H1 (cell line): ENCODE measurements at regions not wholly inside any gene's neighbourhood (a gene's known extent, or its start where the extent isn't known, plus 50 kb on each side); places are given as distances from the start of the nearest gene placed in this dataset.

Experiments used
- CTCF ChIA-PET: fragments of 300-600 bp; sonication (Branson Sonifier 250); formaldehyde crosslinking; loops from one replicate; lab custom pipeline; 2021; ENCODE audit not compliant: partially characterized antibody; lab: Charles Lee
- POLR2A ChIA-PET: fragments of 300-600 bp; sonication (Branson Sonifier 250); formaldehyde crosslinking; loops from one replicate; lab custom pipeline; 2021; ENCODE audit warnings: inconsistent platforms; ENCODE audit not compliant: partially characterized antibody; lab: Charles Lee
- DNase-seq, 2 experiments: peaks; one replicate each; pipeline versions ENCODE4 v3.0.0 to v3.0.0-alpha.2; 2010 to 2022; ENCODE audit warnings: low spot score in 2 of 2, low read depth in 1 of 2, mixed read lengths in 1 of 2
- FAIRE-seq: peaks from 2 replicates; lab custom pipeline; 2011; peaks lifted over from hg19 to GRCh38; lab: Jason Lieb, UNC
- H2AFZ ChIP-seq: 2 replicates; pipeline ENCODE4 v1.8.1; 2012; ENCODE audit warnings: low read length, inconsistent platforms
- H2AK5ac ChIP-seq: 2 replicates; pipeline ENCODE4 v1.6.1; 2013; ENCODE audit warnings: low read depth, low read length
- H2BK120ac ChIP-seq: replicated peaks from 2 replicates; pipeline ENCODE3; 2013; ENCODE audit warnings: low read depth, low read length, inconsistent platforms
- H2BK12ac ChIP-seq: 2 replicates; pipeline ENCODE4 v1.6.1; 2013; ENCODE audit warnings: low read depth, low read length
- H2BK15ac ChIP-seq: 2 replicates; pipeline ENCODE4 v1.6.1; 2013; ENCODE audit warnings: low read length
- H2BK20ac ChIP-seq: 2 replicates; pipeline ENCODE4 v1.6.1; 2013; ENCODE audit warnings: low read length
- H2BK5ac ChIP-seq: 2 replicates; pipeline ENCODE4 v1.6.1; 2013; ENCODE audit warnings: low read depth, low read length
- H3K14ac ChIP-seq: 2 replicates; pipeline ENCODE4 v1.6.1; 2013; ENCODE audit warnings: inconsistent platforms; ENCODE audit not compliant: insufficient read length
- H3K18ac ChIP-seq: 2 replicates; pipeline ENCODE4 v1.6.1; 2013; ENCODE audit warnings: low read length; ENCODE audit errors: extremely low read depth
- H3K23ac ChIP-seq: 2 replicates; pipeline ENCODE4 v1.6.1; 2013; ENCODE audit warnings: inconsistent platforms; ENCODE audit not compliant: insufficient read length
- H3K23me2 ChIP-seq: 2 replicates; pipeline ENCODE4 v1.6.1; 2013; ENCODE audit warnings: low read depth, low read length
- H3K27ac ChIP-seq: 2 replicates; pipeline ENCODE4 v1.6.1; 2011; ENCODE audit warnings: low read depth, low read length, inconsistent platforms
- H3K27me3 ChIP-seq, 4 experiments: replicated peaks in 1 of 4; 1 replicate in 1 of 4; 2 replicates in 3 of 4; pipeline versions ENCODE4 v1.6.1 to v1.8.1; 2011 to 2013; ENCODE audit warnings: low read length in 3 of 4, mild to moderate bottlenecking in 3 of 4, inconsistent platforms in 2 of 4, mixed read lengths in 2 of 4, moderate library complexity in 1 of 4; ENCODE audit not compliant: control insufficient read depth in 3 of 4, insufficient read depth in 3 of 4; ENCODE audit errors: extremely low read depth in 1 of 4
- H3K36me3 ChIP-seq, 4 experiments: 2 replicates each; pipeline versions ENCODE4 v1.6.1 to v1.8.1; 2011 to 2013; ENCODE audit warnings: mild to moderate bottlenecking in 4 of 4, low read length in 3 of 4, moderate library complexity in 2 of 4, control low read depth in 1 of 4, inconsistent platforms in 1 of 4; ENCODE audit not compliant: insufficient read depth in 4 of 4, control insufficient read depth in 2 of 4
- H3K4ac ChIP-seq: replicated peaks from 2 replicates; pipeline ENCODE3; 2013; ENCODE audit warnings: low read length, low read depth, mixed read lengths, inconsistent platforms; ENCODE audit not compliant: insufficient read length
- H3K4me1 ChIP-seq, 4 experiments: replicated peaks in 1 of 4; 1 replicate in 1 of 4; 2 replicates in 3 of 4; pipeline versions ENCODE4 v1.6.1 to v1.8.1; 2011 to 2013; ENCODE audit warnings: low read length in 3 of 4, inconsistent platforms in 2 of 4, mixed read lengths in 1 of 4; ENCODE audit not compliant: insufficient read depth in 4 of 4, control insufficient read depth in 3 of 4
- H3K4me2 ChIP-seq, 2 experiments: 2 replicates each; pipeline versions ENCODE4 v1.6.1 to v1.8.1; 2011 to 2013; ENCODE audit warnings: low read depth in 2 of 2, low read length in 2 of 2, control low read depth in 1 of 2, inconsistent platforms in 1 of 2, mild to moderate bottlenecking in 1 of 2; ENCODE audit not compliant: insufficient read depth in 1 of 2
- H3K4me3 ChIP-seq, 4 experiments: fragments of 200-600, 300-600 bp in 1 of 4; sonication (generic), shearing (Covaris generic), sonication (Bioruptor Twin) in 1 of 4; 2 replicates each; pipeline versions ENCODE4 v1.5.1 to v1.8.1; 2011 to 2016; ENCODE audit warnings: low read length in 4 of 4, low read depth in 3 of 4, control low read depth in 2 of 4, inconsistent platforms in 2 of 4, mild to moderate bottlenecking in 2 of 4, mixed read lengths in 1 of 4, moderate library complexity in 1 of 4; ENCODE audit not compliant: insufficient read depth in 2 of 4; ENCODE audit errors: extremely low read depth in 1 of 4
- H3K56ac ChIP-seq: replicated peaks from 2 replicates; pipeline ENCODE3; 2013; ENCODE audit warnings: low read depth, mild to moderate bottlenecking, mixed read lengths, low read length, inconsistent platforms; ENCODE audit not compliant: insufficient read length
- H3K79me1 ChIP-seq: 2 replicates; pipeline ENCODE4 v1.6.1; 2013; ENCODE audit warnings: low read depth, low read length, control low read depth
- H3K79me2 ChIP-seq, 2 experiments: 2 replicates each; pipeline versions ENCODE4 v1.6.1 to v1.8.1; 2012 to 2013; ENCODE audit warnings: low read length in 2 of 2, mild to moderate bottlenecking in 2 of 2, inconsistent platforms in 1 of 2; ENCODE audit not compliant: insufficient read depth in 2 of 2, control insufficient read depth in 1 of 2
- H3K9ac ChIP-seq, 4 experiments: replicated peaks in 1 of 4; 1 replicate in 1 of 4; 2 replicates in 3 of 4; pipeline versions ENCODE4 v1.6.1 to v1.8.1; 2011 to 2013; ENCODE audit warnings: low read depth in 3 of 4, low read length in 3 of 4, control low read depth in 2 of 4, mild to moderate bottlenecking in 2 of 4, moderate library complexity in 2 of 4, inconsistent platforms in 1 of 4; ENCODE audit errors: extremely low read depth in 1 of 4
- H3K9me3 ChIP-seq, 2 experiments: 2 replicates each; pipeline versions ENCODE4 v1.6.1 to v1.8.1; 2012 to 2013; ENCODE audit warnings: mild to moderate bottlenecking in 2 of 2, moderate library complexity in 2 of 2, control low read depth in 1 of 2, inconsistent platforms in 1 of 2, low read depth in 1 of 2, low read length in 1 of 2, mixed read lengths in 1 of 2; ENCODE audit not compliant: insufficient read depth in 2 of 2
- H4K20me1 ChIP-seq, 2 experiments: replicated peaks in 1 of 2; 2 replicates each; pipeline versions ENCODE3 to v1.8.1; 2011 to 2013; ENCODE audit warnings: inconsistent platforms in 2 of 2, low read length in 2 of 2, mild to moderate bottlenecking in 1 of 2; ENCODE audit not compliant: insufficient read depth in 2 of 2, control insufficient read depth in 1 of 2
- H4K5ac ChIP-seq: 2 replicates; pipeline ENCODE4 v1.6.1; 2013; ENCODE audit warnings: low read length, low read depth, mixed read lengths, inconsistent platforms; ENCODE audit not compliant: insufficient read length
- H4K8ac ChIP-seq: 2 replicates; pipeline ENCODE4 v1.8.0; 2013; ENCODE audit warnings: mild to moderate bottlenecking, moderate library complexity, low read length, inconsistent platforms; ENCODE audit not compliant: insufficient read depth; ENCODE audit errors: extremely low read depth
- H4K91ac ChIP-seq: replicated peaks from 2 replicates; pipeline ENCODE3; 2013; ENCODE audit warnings: low read length, mixed read lengths, inconsistent platforms; ENCODE audit not compliant: insufficient read length
- CBX5 ChIP-seq: fragments of 300-800, 300-1000 bp; sonication (generic); IDR thresholded peaks from 2 replicates; pipeline ENCODE4 v1.7.1; 2016; ENCODE audit warnings: antibody characterized with exemption, low read length, low read depth
- CEBPB ChIP-seq: IDR thresholded peaks from 2 replicates; pipeline ENCODE4 v1.6.1; 2012; ENCODE audit warnings: low read depth, low read length
- CREB1 ChIP-seq: IDR thresholded peaks from 2 replicates; pipeline ENCODE4 v1.6.1; 2012; ENCODE audit warnings: inconsistent platforms
- GABPA ChIP-seq: IDR thresholded peaks from 2 replicates; pipeline ENCODE4 v1.6.1; 2011; ENCODE audit warnings: mild to moderate bottlenecking, low read length, moderate library complexity, borderline replicate concordance; ENCODE audit not compliant: insufficient read depth
- GTF2F1 ChIP-seq: IDR thresholded peaks from 2 replicates; pipeline ENCODE4 v1.6.1; 2012; ENCODE audit warnings: low read depth, low read length, improper control_type of control experiment, borderline replicate concordance
- HDAC6 ChIP-seq: IDR thresholded peaks from one replicate; pipeline ENCODE4 v1.7.1; 2012; ENCODE audit warnings: low read depth, mild to moderate bottlenecking, inconsistent platforms, low read length, moderate library complexity
- KDM1A ChIP-seq: fragments of 200-600, 300-600 bp; sonication (generic); IDR thresholded peaks from 2 replicates; pipeline ENCODE4 v1.7.1; 2016; ENCODE audit warnings: mild to moderate bottlenecking, low read length, borderline replicate concordance
- KDM5A ChIP-seq: fragments of 200-600 bp; IDR thresholded peaks from 2 replicates; pipeline ENCODE4 v1.7.1; 2012; ENCODE audit warnings: mild to moderate bottlenecking, low read length, inconsistent platforms, mixed read lengths
- NANOG ChIP-seq: IDR thresholded peaks from 2 replicates; pipeline ENCODE4 v1.6.1; 2011; ENCODE audit warnings: low read length, low read depth, mild to moderate bottlenecking, inconsistent platforms; ENCODE audit not compliant: insufficient read depth, poor library complexity, severe bottlenecking
- RAD21 ChIP-seq, 2 experiments: IDR thresholded peaks in 1 of 2; conservative IDR thresholded peaks in 1 of 2; 2 replicates each; pipeline ENCODE4 v1.6.1; 2011; ENCODE audit warnings: low read depth in 2 of 2, low read length in 2 of 2, improper control_type of control experiment in 1 of 2, inconsistent platforms in 1 of 2, mild to moderate bottlenecking in 1 of 2, moderate library complexity in 1 of 2
- RFX5 ChIP-seq: IDR thresholded peaks from 2 replicates; pipeline ENCODE4 v1.6.1; 2011; ENCODE audit warnings: low read depth, low read length, improper control_type of control experiment, borderline replicate concordance
- RXRA ChIP-seq: IDR thresholded peaks from 2 replicates; pipeline ENCODE4 v1.6.1; 2011; ENCODE audit warnings: low read depth, mild to moderate bottlenecking, low read length, moderate library complexity; ENCODE audit not compliant: insufficient read depth
- SRF ChIP-seq: IDR thresholded peaks from 2 replicates; pipeline ENCODE4 v1.6.1; 2011; ENCODE audit warnings: mild to moderate bottlenecking, low read depth, low read length, moderate library complexity
- WGBS, 2 experiments: shearing (Covaris generic) in 1 of 2; methylation state at CpG; one replicate each; pipeline versions ENCODE4 v1.1.6 to v1.1.7; 2013 to 2015; ENCODE audit warnings: low lambda C conversion rate in 2 of 2, mixed read lengths in 2 of 2, inconsistent platforms in 1 of 2, low coverage in 1 of 2, missing lambda C conversion rate in 1 of 2; ENCODE audit not compliant: insufficient replicate concordance in 2 of 2, insufficient coverage in 1 of 2, insufficient read length in 1 of 2; ENCODE audit errors: extremely low coverage in 1 of 2, missing lambda C conversion rate in 1 of 2; 5-methylcytosine and 5-hydroxymethylcytosine counted together

GRCh38 chr2:83015900-83016299, 1443.2 kb downstream of the SUCLG1 start:
- H3K4ac ChIP-seq: no peak overlapping the region
- no peak for FAIRE-seq

More at GRCh38 chr2:83015900-83016299, 1443.2 kb downstream of the SUCLG1 start:
- H3K27me3 ChIP-seq: no peaks in the 10 kb centered on the region
- ChIA-PET CTCF (no interaction called here), POLR2A (no interaction called here)
- no peak overlapping the region for H3K4me2 ChIP-seq
- no peak overlapping the region for H3K14ac ChIP-seq
- no peak for TF ChIP-seq GABPA
- TF ChIP-seq RFX5: no peak
- no peak for TF ChIP-seq KDM1A
- TF ChIP-seq CEBPB: no peak
- TF ChIP-seq CBX5: no peak
- no peak for TF ChIP-seq RXRA
- no peak for TF ChIP-seq RAD21 (IDR thresholded peaks at IDR 0.05 in 1 of 2, conservative IDR thresholded peaks at IDR 0.05 in 1 of 2; ENCODE audit: low read depth in 2 of 2, low read length in 2 of 2)
- no peak for TF ChIP-seq CREB1
- no peak for TF ChIP-seq KDM5A
- no peak for TF ChIP-seq SRF
- TF ChIP-seq NANOG: no peak
- no peak for TF ChIP-seq GTF2F1
- no peak for TF ChIP-seq HDAC6
- no peaks in the 10 kb centered on the region for H3K23me2 ChIP-seq
- no peaks in the 10 kb centered on the region for H3K79me1 ChIP-seq
- no peak overlapping the region for H2BK15ac ChIP-seq
- H3K4me1 ChIP-seq: no peaks in the 10 kb centered on the region
- H3K4me3 ChIP-seq: no peak overlapping the region
- no peak overlapping the region for H3K18ac ChIP-seq
- no peak overlapping the region for H2BK20ac ChIP-seq
- H2AFZ ChIP-seq: no peak overlapping the region
- no peaks in the 10 kb centered on the region for H3K36me3 ChIP-seq
- no peak overlapping the region for H4K91ac ChIP-seq
- no peak overlapping the region for H3K23ac ChIP-seq
- no peak overlapping the region for H3K27ac ChIP-seq
- no peak overlapping the region for H3K9ac ChIP-seq
- H4K20me1 ChIP-seq: no peaks in the 10 kb centered on the region
- no peak overlapping the region for H2BK120ac ChIP-seq
- H3K79me2 ChIP-seq: no peaks in the 10 kb centered on the region
- no peaks in the 10 kb centered on the region for H3K9me3 ChIP-seq
- H2BK12ac ChIP-seq: no peak overlapping the region
- DNase-seq: no peak
- no peak overlapping the region for H2BK5ac ChIP-seq
- no peak overlapping the region for H3K56ac ChIP-seq
- H4K5ac ChIP-seq: no peak overlapping the region
- WGBS, 2 experiments: 87% methylated on average over 1 of the region's 1 CpG; no CpG with 5 or more reads in 1 of the 2 experiments
- no peak overlapping the region for H2AK5ac ChIP-seq
- H4K8ac ChIP-seq: no peak overlapping the region
